SK-N-MC (cell line): ENCODE measurements at regions not wholly inside any gene's neighbourhood (a gene's known extent, or its start where the extent isn't known, plus 50 kb on each side); places are given as distances from the start of the nearest gene placed in this dataset.

Source experiments
- EZH2 ChIP-seq: fragments of 200-600 bp; sonication (generic); IDR thresholded peaks from one replicate; pipeline ENCODE4 v1.6.1; 2017; ENCODE audit warnings: antibody characterized with exemption
- POLR2AphosphoS5 ChIP-seq: IDR thresholded peaks from 2 replicates; pipeline ENCODE4 v1.6.1; 2012; ENCODE audit warnings: mild to moderate bottlenecking, low read depth, low read length, borderline replicate concordance

DNA sequence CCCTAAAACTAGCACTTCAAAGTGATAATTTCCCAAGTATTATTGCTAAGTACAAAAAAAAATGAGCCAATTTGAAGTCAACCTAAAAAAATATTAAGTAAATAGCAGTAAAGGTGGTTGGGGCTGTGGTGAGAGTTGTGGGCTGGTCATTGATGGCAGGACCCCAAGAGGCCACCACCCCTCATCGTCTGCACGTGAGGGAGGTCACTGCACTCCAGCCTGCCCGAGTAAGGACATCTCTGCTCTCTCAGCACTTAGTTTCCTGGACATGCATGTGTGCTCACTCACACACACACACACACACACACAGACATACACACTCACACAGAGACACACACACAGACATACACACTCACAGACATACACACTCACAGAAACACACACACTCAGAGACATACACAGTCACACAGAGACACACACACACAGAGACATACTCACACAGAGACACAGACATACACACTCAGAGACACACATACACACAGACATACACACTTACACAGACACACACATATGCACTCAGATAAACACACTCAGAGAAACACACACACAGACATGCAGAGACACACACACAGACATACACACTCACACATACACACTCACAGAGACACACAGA, 127.2 kb upstream of the SOX1 start:
- no peak for TF ChIP-seq POLR2AphosphoS5
- TF ChIP-seq EZH2: no peak
